ENCODE measurements at regions not wholly inside any gene's neighbourhood (a gene's known extent, or its start where the extent isn't known, plus 50 kb on each side); places are given as distances from the start of the nearest gene placed in this dataset.

- ATAC-seq = no peak
Observed at GRCh38 chr6:98576791-98577190, 257.6 kb upstream of the POU3F2 start.

DNA sequence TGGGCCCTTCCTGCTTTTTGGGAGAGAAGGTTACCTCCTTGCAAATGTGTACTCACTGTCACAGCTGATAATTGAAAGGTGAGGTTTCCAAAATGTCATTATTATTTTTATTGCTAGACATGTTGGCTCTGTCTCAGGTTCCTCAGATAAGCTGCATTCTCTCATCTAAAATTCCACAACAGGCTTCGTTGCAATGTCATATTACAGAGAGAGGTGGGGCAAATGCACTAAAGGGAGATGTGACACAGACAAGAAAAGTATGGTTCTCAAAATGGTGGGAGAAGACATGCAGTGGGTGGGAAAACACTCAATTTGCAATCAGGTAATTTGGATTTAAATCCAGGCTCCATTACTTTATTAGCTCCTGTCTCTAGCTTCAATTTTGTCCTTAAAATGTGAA is 256.4 kb upstream of the POU3F2 start:
- ATAC-seq = no peak

GRCh38 chr6:98579079-98579478 is 255.3 kb upstream of the POU3F2 start:
- no peak for ATAC-seq

DNA sequence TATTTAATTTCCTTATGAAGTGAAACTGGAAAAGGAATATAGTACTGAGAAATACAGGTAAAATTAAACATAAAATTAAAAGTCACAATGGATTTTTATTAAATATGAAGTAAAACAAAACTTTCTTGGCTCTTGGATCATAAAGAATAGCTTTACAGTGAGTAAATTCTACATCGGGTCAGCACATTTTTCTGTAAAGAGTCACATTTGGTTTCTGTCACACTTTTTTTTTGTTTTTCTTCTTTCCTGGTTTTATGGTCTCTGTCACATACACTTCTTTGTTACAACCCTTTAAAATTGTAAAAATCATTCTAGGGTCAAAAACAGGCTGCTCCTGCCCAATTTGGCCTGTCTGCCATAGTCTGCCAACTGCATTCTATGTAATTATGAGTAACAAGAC is 254.4 kb upstream of the POU3F2 start:
- no peak for ATAC-seq

- no peak for ATAC-seq
Observed at GRCh38 chr6:98581705-98582104, 252.7 kb upstream of the POU3F2 start.

DNA sequence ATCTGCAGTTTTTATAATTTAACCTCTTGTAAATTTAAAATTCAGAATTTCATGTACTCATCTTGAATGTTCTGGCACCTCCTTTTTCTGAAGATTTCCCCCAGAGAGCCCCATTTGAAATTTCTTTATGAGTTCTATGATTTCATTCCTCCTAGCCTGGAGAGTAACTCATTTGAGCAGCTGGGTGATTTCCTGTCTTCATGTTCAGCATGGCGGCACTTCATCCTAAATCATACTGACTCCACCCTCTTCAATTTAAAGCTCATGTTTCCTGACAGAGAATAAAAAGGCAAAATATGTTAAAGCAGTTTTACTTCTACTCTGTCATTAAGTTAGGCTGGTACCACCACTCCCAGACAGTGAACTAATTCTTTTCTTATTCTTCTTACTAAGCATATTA is 250.9 kb upstream of the POU3F2 start:
- ATAC-seq = no peak

GRCh38 chr6:98586163-98586562 is 248.2 kb upstream of the POU3F2 start:
- ATAC-seq = no peak

- no peak for ATAC-seq
Observed at GRCh38 chr6:98587555-98587954, 246.8 kb upstream of the POU3F2 start.

GRCh38 chr6:98589536-98589935 is 244.8 kb upstream of the POU3F2 start:
- ATAC-seq = no peak

DNA sequence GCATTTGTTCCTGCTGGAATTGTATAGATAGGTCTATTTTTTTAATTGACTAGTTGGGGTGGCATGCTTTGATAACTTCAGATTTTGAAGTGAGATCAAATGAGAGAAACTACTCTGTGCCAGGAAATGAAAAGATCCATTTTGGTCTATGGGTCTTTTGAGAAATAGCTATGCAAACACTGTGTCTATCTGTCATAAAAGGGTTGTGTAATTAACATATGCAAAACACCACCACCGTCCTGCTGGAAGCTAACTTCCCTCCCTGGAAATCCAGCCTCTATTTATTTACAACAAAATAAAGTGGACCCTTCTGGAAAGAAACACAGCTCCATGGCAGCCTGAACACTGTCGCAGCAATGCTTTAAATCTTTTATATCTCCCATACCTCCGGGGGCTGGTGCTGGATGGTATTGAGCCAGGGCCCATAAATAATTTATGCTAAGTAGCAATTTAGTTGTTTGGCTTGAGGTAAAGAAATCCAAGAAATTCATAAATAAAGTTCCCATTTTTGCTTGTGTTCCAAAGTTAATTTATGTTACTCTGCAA is 244.2 kb upstream of the POU3F2 start:
- ATAC-seq = no peak

DNA sequence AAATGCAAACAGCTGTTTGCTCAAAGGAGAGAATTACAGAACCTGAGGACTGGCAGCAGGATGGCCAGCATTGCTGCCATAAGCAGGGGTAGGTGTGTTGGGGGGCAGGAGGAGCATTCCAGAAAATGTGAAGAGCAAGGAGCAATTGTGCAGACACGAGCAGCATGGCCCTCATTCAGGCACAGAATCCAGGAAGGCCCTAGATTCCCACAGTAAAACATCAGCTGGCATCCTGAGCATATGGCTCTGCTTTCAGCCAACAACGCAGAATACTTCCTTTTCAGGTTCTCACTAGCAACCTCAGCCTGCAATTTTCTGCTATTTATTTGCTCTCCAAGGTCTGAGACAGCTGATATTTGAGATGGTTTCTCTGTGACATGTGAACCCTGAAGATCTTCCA is 243.4 kb upstream of the POU3F2 start:
- ATAC-seq = no peak

DNA sequence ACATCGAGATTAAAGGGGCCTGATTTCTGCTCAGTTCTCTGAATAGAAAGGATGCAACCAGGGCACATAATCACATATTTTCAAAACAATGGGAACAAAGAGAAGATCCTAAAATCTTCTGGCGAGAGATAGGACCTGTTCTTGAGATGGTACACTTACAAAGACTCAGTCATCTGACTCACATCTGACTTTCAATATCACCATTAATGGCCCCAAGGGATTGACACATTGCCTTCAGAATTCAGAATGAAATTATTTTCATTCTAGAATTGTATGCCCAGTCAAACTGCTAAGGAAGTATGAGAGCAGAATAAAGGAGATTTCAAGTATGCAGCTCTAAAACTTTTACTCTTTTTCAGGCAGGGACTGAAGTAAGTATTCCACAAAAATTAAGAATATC is 240.7 kb upstream of the POU3F2 start:
- no peak for ATAC-seq

- ATAC-seq = no peak
Observed at GRCh38 chr6:98601716-98602115, 232.7 kb upstream of the POU3F2 start.

- ATAC-seq = no peak
Observed at GRCh38 chr6:98605705-98606104, 228.7 kb upstream of the POU3F2 start.

GRCh38 chr6:98627129-98627775 is 207.1 kb upstream of the POU3F2 start:
- no peak for ATAC-seq

DNA sequence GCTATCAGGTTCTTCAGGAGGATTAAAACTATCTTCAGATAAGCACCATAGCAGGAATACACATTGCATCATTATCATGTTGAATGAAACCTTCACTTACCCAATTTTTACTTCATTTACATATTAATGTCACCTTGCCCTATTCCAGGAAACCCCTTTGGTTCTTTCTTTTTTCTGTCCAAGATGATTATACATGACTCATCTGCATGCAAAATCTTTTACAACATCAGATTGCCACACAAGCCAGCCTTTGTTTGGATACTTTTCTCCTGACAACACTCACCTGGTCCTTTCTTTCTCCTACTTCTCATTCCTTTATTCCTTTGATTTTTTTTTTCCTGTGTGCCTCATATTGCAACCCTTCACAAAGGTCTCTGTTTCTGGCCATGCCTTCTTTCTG is 200.5 kb upstream of the POU3F2 start:
- no peak for ATAC-seq

GRCh38 chr6:98634569-98634968 is 199.8 kb upstream of the POU3F2 start:
- ATAC-seq = no peak

GRCh38 chr6:98635191-98635590 is 199.2 kb upstream of the POU3F2 start:
- no peak for ATAC-seq

GRCh38 chr6:98636941-98637340 is 197.4 kb upstream of the POU3F2 start:
- ATAC-seq = no peak

DNA sequence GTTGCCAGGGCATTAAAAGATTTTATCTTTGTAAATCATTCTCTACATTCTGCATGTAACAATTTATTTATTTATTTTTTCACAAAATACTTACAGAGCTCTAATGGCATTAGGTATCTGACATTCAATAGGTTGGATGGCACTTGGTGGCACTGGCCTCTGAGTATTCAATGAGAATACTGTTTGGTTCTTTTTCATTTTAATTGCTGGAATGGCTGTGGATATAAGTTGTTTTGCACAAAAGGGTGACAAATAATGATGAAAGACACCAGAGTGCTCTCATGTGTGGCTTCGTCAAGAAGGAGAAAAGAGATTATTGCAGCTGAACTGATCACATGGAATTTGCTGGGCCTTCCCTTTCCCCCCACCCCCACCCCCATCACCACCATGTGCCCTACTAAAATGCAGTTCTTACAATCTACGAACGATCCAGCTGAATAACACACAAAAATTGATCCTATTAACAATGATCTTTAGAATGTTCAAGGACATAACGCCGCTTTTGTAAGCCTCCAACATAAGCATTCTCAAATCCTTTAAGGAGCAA is 195.2 kb upstream of the POU3F2 start:
- no peak for ATAC-seq

- ATAC-seq = no peak
Observed at GRCh38 chr6:98640366-98640765, 194.0 kb upstream of the POU3F2 start.

- ATAC-seq = no peak
Observed at GRCh38 chr6:98641949-98642719, 192.2 kb upstream of the POU3F2 start.

DNA sequence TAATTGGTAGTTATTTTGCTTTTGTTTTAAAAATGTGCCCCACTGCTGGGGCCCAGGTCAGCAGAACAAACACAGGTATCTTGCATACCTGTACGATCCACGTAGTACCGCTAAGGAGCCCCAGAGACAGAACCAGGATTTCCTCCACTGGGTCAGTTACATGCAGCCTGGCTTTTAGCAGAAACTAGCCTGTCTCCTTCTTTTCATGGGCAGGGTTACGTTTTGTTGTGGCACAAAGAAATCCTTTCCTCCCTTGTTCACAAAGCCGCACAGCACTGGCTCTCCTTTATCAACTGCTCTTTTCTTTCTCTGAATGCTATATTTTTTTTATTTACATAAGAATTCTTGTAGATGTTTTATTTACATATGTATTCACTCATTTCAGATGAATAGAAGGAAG is 190.3 kb upstream of the POU3F2 start:
- no peak for ATAC-seq
